Breast epithelium (tissue), 4 donors: ENCODE measurements at regions not wholly inside any gene's neighbourhood (a gene's known extent, or its start where the extent isn't known, plus 50 kb on each side); places are given as distances from the start of the nearest gene placed in this dataset.
A peak's percentile ranks its signal among the peaks of the same experiment; 100 is the strongest.

Experiments
- DNase-seq, 2 donors: peaks; one replicate each; pipeline ENCODE4 v3.0.0-alpha.2; 2019; ENCODE audit warnings: low spot score in 2 of 2
- H3K27ac ChIP-seq, 2 donors: fragments of 200-600 bp; sonication (generic) in 1 of 2; one replicate each; pipeline ENCODE4 v1.5.1; 2016 to 2019; ENCODE audit warnings: mild to moderate bottlenecking in 1 of 2
- H3K27me3 ChIP-seq, 2 donors: fragments of 200-600 bp; sonication (generic) in 1 of 2; one replicate each; pipeline versions ENCODE4 v1.5.1 to v1.6.0; 2017 to 2019; ENCODE audit warnings: control low read depth in 1 of 2, mild to moderate bottlenecking in 1 of 2
- H3K36me3 ChIP-seq: fragments of 200-600 bp; one replicate; pipeline ENCODE4 v1.5.1; 2019
- H3K4me1 ChIP-seq, 2 donors: fragments of 200-600 bp; sonication (generic); one replicate each; pipeline ENCODE4 v1.5.1; 2016 to 2019; ENCODE audit warnings: control low read depth in 1 of 2
- H3K4me3 ChIP-seq, 3 donors: fragments of 200-600 bp; sonication (generic); 1 replicate in 2 of 3; 2 replicates in 1 of 3; pipeline ENCODE4 v1.5.1; 2016 to 2019; ENCODE audit warnings: mild to moderate bottlenecking in 3 of 3, moderate library complexity in 2 of 3
- H3K9me3 ChIP-seq, 2 donors: fragments of 200-600 bp; sonication (generic) in 1 of 2; one replicate each; pipeline ENCODE4 v1.5.1; 2016 to 2019; ENCODE audit warnings: control low read depth in 1 of 2
- POLR2A ChIP-seq: fragments of 450-650 bp; IDR thresholded peaks from one replicate; pipeline ENCODE4 v1.6.1; 2016; ENCODE audit warnings: antibody characterized with exemption, mild to moderate bottlenecking, moderate library complexity
- POLR2AphosphoS5 ChIP-seq, 3 donors: sonication (generic); formaldehyde crosslinking; IDR thresholded peaks; one replicate each; pipeline ENCODE4 v1.6.1; 2017; ENCODE audit warnings: antibody characterized with exemption in 3 of 3
- intact Hi-C: fragments of 100-400 bp; cut with DNase I; formaldehyde crosslinking; loops from one replicate; pipeline ENCODE4 v1.15.1; 2023; ENCODE audit warnings: low total_unique reads
- TF ChIP-seq, protein P1 (sequence below), 3 donors: fragments of 450-650 bp; IDR thresholded peaks; one replicate each; pipeline ENCODE4 v1.5.1; 2016 to 2017; ENCODE audit warnings: antibody characterized with exemption in 3 of 3, mild to moderate bottlenecking in 3 of 3, moderate library complexity in 3 of 3

DNA sequence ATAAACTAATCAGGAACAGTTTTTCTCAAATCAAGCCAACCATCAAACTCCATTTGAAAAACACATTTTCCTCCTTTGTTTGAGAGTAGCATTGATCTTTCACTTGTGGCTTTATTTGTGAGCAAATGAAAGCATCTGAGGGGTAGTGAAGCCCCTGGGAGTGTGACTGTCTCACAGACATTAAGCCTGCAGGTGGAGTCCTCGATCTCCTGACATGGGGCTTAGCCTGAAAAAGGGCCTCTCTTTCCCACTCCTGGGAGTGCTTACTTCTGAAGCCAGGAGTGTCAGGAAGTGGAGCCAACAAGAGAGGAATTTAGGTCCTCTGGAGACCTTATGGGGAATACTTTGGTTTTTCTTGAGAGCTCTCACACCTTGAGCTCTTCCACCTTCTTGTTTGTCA lies 158.2 kb upstream of the SFRP2 start:
- Histone ChIP-seq H3K36me3 (no peaks in the 10 kb centered on the region), H3K4me3 (no peak overlapping the region), H3K9me3 (peaks cover 0 to 12% of the 10 kb centered on the region in 2 donors), H3K27ac (no peak overlapping the region), H3K4me1 (no peaks in the 10 kb centered on the region), H3K27me3 (no peaks in the 10 kb centered on the region)
- TF ChIP-seq POLR2A, result no peak
- TF ChIP-seq, protein P1, sequence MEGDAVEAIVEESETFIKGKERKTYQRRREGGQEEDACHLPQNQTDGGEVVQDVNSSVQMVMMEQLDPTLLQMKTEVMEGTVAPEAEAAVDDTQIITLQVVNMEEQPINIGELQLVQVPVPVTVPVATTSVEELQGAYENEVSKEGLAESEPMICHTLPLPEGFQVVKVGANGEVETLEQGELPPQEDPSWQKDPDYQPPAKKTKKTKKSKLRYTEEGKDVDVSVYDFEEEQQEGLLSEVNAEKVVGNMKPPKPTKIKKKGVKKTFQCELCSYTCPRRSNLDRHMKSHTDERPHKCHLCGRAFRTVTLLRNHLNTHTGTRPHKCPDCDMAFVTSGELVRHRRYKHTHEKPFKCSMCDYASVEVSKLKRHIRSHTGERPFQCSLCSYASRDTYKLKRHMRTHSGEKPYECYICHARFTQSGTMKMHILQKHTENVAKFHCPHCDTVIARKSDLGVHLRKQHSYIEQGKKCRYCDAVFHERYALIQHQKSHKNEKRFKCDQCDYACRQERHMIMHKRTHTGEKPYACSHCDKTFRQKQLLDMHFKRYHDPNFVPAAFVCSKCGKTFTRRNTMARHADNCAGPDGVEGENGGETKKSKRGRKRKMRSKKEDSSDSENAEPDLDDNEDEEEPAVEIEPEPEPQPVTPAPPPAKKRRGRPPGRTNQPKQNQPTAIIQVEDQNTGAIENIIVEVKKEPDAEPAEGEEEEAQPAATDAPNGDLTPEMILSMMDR (IDR thresholded peaks at IDR 0.05), result no peak
- TF ChIP-seq POLR2AphosphoS5 (IDR thresholded peaks at IDR 0.05), result no peak
- DNase-seq, result no peak
- intact Hi-C loops, result no loop called here

DNA sequence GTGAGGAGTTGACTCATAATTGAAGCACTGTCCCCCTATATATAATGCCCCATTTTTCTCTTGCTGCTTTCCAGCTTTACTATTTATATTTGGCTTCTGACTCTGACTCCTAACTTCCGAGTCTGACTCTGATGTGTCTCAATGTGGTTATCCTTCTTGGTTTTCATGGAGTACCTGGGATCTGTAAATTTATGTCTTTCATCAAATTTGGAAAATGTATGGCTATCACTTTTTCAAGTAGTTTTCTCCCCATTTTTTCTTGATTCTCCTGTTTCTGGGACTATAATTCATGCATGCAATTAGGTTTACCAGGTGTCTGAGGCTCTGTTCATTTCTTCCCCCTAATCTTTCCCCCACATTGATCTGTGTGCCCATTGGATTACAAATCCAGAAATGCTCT lies 156.8 kb upstream of the SFRP2 start:
- Histone ChIP-seq H3K4me1 (no peaks in the 10 kb centered on the region), H3K9me3 (peaks cover 0 to 12% of the 10 kb centered on the region in 2 donors), H3K27me3 (no peaks in the 10 kb centered on the region), H3K4me3 (no peak overlapping the region), H3K27ac (no peak overlapping the region), H3K36me3 (no peaks in the 10 kb centered on the region)
- no peak for TF ChIP-seq POLR2A
- TF ChIP-seq, protein P1 (IDR thresholded peaks at IDR 0.05), result no peak
- no peak for TF ChIP-seq POLR2AphosphoS5 (IDR thresholded peaks at IDR 0.05)
- no peak for DNase-seq
- intact Hi-C loops, result no loop called here

DNA sequence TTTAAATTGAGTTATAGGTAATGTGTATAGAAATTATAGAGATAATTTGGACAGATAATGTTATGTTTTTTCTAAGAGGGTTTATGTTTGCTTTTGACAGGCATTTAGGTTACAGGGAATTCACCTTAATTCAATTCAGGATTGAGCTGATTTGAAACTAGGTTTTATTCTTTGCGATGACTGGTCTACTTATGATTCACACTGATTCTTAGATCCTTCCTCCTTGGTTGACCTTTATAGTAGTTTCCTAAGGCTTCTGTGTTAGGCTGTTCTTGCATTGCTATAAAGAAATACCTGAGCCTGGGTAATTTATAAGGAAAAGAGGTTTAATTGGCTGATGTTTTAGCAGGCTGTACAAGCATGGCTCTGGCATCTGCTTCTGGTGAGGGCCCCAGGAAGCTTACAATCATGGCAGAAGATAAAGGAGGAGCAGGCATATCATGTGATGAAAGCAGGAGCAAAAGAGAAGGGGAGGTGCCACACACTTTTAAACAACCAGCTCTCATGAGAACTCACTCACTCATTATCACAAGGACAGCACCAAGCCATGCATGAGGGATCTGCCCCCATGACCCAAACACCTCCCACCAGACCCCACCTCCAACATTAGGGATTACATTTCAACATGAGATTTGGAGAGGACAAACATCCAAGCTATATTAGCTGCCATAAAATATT lies 155.0 kb upstream of the SFRP2 start:
- no peak for DNase-seq
- H3K36me3 ChIP-seq, result no peaks in the 10 kb centered on the region
- intact Hi-C loops, result no loop called here

DNA sequence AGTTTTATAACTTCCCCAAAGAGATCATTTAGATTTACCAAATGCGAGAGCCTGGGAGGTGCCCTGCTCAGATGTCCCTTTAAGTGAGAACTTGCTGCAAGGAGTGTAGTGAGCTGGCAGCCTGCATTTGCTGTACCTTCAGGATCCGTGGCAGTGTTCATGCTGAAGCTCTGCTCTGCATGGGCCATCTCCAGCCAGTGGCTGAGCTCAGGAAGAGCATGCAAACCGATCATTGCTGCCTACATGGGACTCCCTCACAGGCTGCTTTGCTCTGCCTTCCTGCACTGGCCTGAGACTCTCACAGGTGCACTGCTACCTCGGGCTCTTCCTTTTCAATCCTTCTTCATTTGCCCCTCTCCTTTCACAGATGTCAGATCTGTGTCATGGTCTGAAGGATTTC lies 152.0 kb upstream of the SFRP2 start:
- TF ChIP-seq POLR2A, result no peak
- TF ChIP-seq, protein P1 (IDR thresholded peaks at IDR 0.05), result no peak
- H3K36me3 ChIP-seq, result no peaks in the 10 kb centered on the region
- intact Hi-C loops, result no loop called here

More for the DNA sequence above, 155.0 kb upstream of the SFRP2 start:
- Histone ChIP-seq H3K9me3 (peaks cover 0 to 12% of the 10 kb centered on the region in 2 donors), H3K27ac (no peak overlapping the region), H3K4me1 (no peaks in the 10 kb centered on the region), H3K4me3 (no peak overlapping the region), H3K27me3 (no peaks in the 10 kb centered on the region)
- TF ChIP-seq, protein P1 (IDR thresholded peaks at IDR 0.05), result no peak

DNA sequence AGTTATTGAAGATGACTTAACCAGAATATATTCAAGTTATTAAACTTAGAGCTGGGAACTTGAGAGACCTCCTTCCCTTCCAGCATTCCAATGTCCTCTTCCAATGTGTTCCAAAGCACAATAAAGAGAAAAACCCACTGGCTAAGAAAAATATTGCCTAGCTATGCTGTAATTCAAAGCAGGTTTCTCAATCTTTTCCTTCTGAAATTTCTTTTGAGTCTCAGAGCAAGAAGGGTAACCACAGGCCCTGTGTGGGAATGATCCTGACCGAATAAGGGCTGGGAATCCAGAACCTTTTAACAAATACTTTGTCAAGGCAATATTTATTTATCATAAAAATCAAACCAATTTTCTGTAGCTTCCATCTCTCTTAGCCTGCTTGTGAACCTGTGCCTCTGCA lies 150.7 kb upstream of the SFRP2 start:
- Histone ChIP-seq H3K4me3 (no peak overlapping the region), H3K36me3 (no peaks in the 10 kb centered on the region), H3K9me3 (no peaks in the 10 kb centered on the region), H3K27ac (peak overlapping the region in 1 of 2 donors; percentile 38), H3K27me3 (no peaks in the 10 kb centered on the region), H3K4me1 (no peaks in the 10 kb centered on the region)
- intact Hi-C loops, result no loop called here
- TF ChIP-seq POLR2A (no peak), POLR2AphosphoS5 (IDR thresholded peaks at IDR 0.05) (no peak)
- TF ChIP-seq, protein P1 (IDR thresholded peaks at IDR 0.05), result no peak
- DNase-seq, result no peak

More for the DNA sequence above, 152.0 kb upstream of the SFRP2 start:
- H3K27ac ChIP-seq, result peak overlapping the region in 1 of 2 donors; percentile 32
- no peaks in the 10 kb centered on the region for H3K27me3 ChIP-seq
- H3K9me3 ChIP-seq, result peaks cover 0 to 8% of the 10 kb centered on the region in 2 donors
- H3K4me1 ChIP-seq, result no peaks in the 10 kb centered on the region
- no peak overlapping the region for H3K4me3 ChIP-seq
- DNase-seq, result no peak
